ENCODE measurements at regions not wholly inside any gene's neighbourhood (a gene's known extent, or its start where the extent isn't known, plus 50 kb on each side); places are given as distances from the start of the nearest gene placed in this dataset.

- TF ChIP-seq ZBTB2 (IDR thresholded peaks at IDR 0.05) (no peak), WHSC1 (IDR thresholded peaks at IDR 0.05; ENCODE audit: low read length) (no peak)
- TF ChIP-seq, protein P1, sequence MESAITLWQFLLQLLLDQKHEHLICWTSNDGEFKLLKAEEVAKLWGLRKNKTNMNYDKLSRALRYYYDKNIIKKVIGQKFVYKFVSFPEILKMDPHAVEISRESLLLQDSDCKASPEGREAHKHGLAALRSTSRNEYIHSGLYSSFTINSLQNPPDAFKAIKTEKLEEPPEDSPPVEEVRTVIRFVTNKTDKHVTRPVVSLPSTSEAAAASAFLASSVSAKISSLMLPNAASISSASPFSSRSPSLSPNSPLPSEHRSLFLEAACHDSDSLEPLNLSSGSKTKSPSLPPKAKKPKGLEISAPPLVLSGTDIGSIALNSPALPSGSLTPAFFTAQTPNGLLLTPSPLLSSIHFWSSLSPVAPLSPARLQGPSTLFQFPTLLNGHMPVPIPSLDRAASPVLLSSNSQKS (CRISPR knock-in tag; IDR thresholded peaks at IDR 0.05), result no peak
Measured at GRCh38 chr6:153476243-153476642, 345.2 kb upstream of the RGS17 start (continued).

GRCh38 chr6:153465050-153465449 is 334.0 kb upstream of the RGS17 start:
- ATAC-seq (no peak), FAIRE-seq (no peak), DNase-seq (ENCODE audit: extremely low read depth in 1 of 4, low spot score in 3 of 4) (no peak)
- ChIA-PET CTCF (ENCODE audit: low intra/inter-chr PET ratio) (no interaction called here), POLR2A (no interaction called here)
- H3K4me1 ChIP-seq (replicated peaks in 1 of 2; ENCODE audit: control insufficient read depth in 2 of 2, insufficient read depth in 2 of 2, low read length in 2 of 2), result no peaks in the 10 kb centered on the region
- TF ChIP-seq ZNF316 (IDR thresholded peaks at IDR 0.05) (peak; percentile 61; the same call in 1 of the 2 replicates), MAFF (IDR thresholded peaks at IDR 0.05; ENCODE audit: low read length) (0 out of 2 replicates have a peak, but pooled peaks have one; percentile 17), HDAC1 (IDR thresholded peaks at IDR 0.05) (no peak), KLF16 (IDR thresholded peaks at IDR 0.05) (no peak)
- no peaks in the 10 kb centered on the region for H3K36me3 ChIP-seq (ENCODE audit: control insufficient read depth, insufficient read depth, low read length)
- no peaks in the 10 kb centered on the region for H3K79me2 ChIP-seq (ENCODE audit: control insufficient read depth, insufficient read depth, low read length)
- H3K4me2 ChIP-seq (ENCODE audit: insufficient read depth, low read length), result no peak overlapping the region
- no peaks in the 10 kb centered on the region for H3K9me3 ChIP-seq (replicated peaks; ENCODE audit: control insufficient read depth, insufficient read depth, low read depth, low read length)
- in situ Hi-C loops (cut with MboI) (no loop called here), intact Hi-C loops (cut with micrococcal nuclease) (no loop called here)
- H2AFZ ChIP-seq (ENCODE audit: low read depth, low read length), result no peak overlapping the region
- no peaks in the 10 kb centered on the region for H4K20me1 ChIP-seq (replicated peaks; ENCODE audit: control insufficient read depth, insufficient read depth, low read length)
- no peaks in the 10 kb centered on the region for H3K27me3 ChIP-seq (ENCODE audit: control insufficient read depth in 2 of 2, insufficient read depth in 2 of 2, low read length in 2 of 2)
- no peaks in the 10 kb centered on the region for H3K9me1 ChIP-seq (ENCODE audit: control insufficient read depth, insufficient read depth, low read length)
- no TSS peak for BruUV-seq (replicated peaks)
- H3K4me3 ChIP-seq, result no peak overlapping the region
- no peak overlapping the region for H3K9ac ChIP-seq (ENCODE audit: insufficient read depth in 1 of 2, low read depth in 2 of 2, low read length in 2 of 2)
- H3K27ac ChIP-seq (ENCODE audit: extremely low read depth, low read depth, low read length), result no peak overlapping the region
- WGBS (ENCODE audit: insufficient coverage, low coverage, missing lambda C conversion rate), result 0% methylated on average over 2 of the region's 2 CpGs
